AG09309 (cell line): ENCODE measurements at regions not wholly inside any gene's neighbourhood (a gene's known extent, or its start where the extent isn't known, plus 50 kb on each side); places are given as distances from the start of the nearest gene placed in this dataset.

ENCODE experiments used
- DNase-seq: peaks from one replicate; pipeline ENCODE4 v3.0.0-alpha.2; 2010; ENCODE audit warnings: low read depth
- H3K4me3 ChIP-seq: 2 replicates; pipeline ENCODE4 v1.5.1; 2011; ENCODE audit warnings: mild to moderate bottlenecking, low read depth, low read length, moderate library complexity; ENCODE audit not compliant: control insufficient read depth
- TF ChIP-seq, protein P1 (sequence below): IDR thresholded peaks from 2 replicates; pipeline ENCODE4 v1.5.1; 2011; ENCODE audit warnings: mild to moderate bottlenecking, low read depth, low read length, inconsistent platforms; ENCODE audit not compliant: insufficient read depth, control insufficient read depth; ENCODE audit errors: missing control alignments

GRCh38 chr2:17030047-17030446, 364.4 kb upstream of the CYRIA start:
- no peak for DNase-seq
- no peak overlapping the region for H3K4me3 ChIP-seq
- TF ChIP-seq, protein P1, sequence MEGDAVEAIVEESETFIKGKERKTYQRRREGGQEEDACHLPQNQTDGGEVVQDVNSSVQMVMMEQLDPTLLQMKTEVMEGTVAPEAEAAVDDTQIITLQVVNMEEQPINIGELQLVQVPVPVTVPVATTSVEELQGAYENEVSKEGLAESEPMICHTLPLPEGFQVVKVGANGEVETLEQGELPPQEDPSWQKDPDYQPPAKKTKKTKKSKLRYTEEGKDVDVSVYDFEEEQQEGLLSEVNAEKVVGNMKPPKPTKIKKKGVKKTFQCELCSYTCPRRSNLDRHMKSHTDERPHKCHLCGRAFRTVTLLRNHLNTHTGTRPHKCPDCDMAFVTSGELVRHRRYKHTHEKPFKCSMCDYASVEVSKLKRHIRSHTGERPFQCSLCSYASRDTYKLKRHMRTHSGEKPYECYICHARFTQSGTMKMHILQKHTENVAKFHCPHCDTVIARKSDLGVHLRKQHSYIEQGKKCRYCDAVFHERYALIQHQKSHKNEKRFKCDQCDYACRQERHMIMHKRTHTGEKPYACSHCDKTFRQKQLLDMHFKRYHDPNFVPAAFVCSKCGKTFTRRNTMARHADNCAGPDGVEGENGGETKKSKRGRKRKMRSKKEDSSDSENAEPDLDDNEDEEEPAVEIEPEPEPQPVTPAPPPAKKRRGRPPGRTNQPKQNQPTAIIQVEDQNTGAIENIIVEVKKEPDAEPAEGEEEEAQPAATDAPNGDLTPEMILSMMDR, result no peak

DNA sequence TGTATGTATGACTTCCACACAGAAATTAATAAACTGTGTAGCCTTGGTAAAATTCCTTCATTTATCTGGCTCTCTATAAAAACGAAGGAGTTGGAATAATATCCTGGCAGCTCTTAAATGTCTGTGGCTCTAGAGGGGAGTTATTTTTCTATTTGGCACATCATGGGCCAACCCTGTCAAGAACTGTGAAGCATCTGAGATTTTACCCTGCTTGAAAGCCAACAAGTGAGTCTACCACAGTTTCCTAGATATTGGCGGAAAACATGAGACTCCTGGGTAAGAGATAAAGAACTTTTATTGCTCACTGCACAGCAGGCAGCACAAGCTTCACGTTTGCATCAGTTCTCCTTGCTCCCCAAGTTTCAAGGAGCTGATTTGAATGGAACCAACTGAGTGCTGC, 346.7 kb upstream of the CYRIA start:
- DNase-seq, result no peak
- TF ChIP-seq, protein P1, result no peak
- no peak overlapping the region for H3K4me3 ChIP-seq

DNA sequence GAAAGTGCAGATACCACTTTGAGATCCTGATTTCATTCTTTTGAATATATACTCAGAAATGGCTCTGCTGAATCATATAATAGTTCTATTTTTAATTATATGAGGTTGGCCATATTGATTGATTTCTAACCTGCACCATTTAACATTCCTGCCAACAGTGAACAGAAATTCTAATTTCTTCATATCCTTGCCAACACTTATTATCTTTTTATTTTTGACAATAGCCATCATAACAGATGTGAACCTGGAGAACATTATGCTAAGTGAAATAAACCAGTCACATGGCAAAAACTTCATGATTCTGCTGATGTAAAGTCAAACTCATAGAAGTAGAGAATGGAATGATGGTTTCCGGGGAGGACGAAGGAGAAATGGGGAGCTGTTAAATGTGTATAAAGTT, 344.5 kb upstream of the CYRIA start:
- no peak overlapping the region for H3K4me3 ChIP-seq
- TF ChIP-seq, protein P1, result no peak
- DNase-seq, result no peak

- no peak for DNase-seq
- TF ChIP-seq, protein P1, result no peak
- no peak overlapping the region for H3K4me3 ChIP-seq
These were observed 334.5 kb upstream of the CYRIA start for GRCh38 chr2:17000184-17000482.

DNA sequence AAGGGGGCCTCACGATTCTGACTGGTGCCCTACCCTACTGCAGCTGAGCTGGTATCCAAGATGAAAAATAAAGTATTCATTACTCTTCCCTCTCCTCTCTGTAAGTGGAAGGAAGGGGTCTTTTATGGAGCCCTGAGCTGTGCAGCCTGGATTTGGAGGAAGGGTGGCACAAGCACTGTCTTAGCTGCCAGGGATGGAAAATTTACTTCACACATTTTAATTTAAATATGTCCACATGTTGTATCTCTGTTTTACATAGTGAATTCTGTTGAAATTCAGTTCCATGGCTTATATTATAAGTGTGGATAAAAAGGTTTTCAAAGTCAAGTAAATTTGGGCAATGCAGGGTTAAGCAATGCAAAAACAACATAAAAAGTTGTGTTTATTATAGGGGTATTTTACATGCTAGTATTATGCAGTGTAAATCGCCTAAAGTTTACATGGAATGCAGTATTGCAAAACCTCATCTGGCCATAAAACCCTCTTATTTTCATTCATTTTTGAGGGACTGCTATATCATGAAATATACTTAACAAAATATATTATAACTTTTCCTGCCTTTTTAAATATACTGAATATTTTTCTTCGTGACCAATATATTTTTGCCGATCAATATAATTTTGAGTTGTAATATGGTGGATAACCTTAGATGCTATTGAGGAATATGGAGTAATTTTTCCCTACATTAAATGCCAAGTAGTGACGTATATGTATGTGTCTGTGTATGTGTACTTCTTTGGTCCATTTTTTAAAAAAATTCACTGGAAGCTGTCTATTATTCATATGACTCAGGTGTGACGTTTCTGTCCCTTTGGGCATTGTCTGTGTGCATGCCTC, 333.9 kb upstream of the CYRIA start:
- TF ChIP-seq, protein P1, result no peak
- DNase-seq, result no peak

DNA sequence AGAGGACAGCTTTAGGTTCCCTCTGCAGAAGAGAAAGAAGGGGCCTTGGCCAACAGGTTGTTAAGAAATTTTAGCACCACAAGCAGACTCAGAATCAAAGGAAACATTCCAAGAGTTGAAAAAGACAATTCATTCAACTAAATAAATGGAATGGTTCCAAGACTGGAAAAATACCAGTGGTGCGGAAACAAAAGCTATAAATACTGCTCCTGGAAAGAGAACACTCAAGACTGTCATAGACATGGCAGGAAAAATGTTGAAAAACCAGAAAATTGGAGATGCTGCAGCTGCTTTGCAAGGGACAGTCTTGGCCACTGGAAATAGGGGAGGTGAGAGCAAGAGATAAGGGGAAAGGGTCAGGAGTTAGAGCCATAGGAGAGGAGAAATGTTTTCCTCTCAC, 312.7 kb upstream of the CYRIA start:
- DNase-seq, result no peak
- no peak overlapping the region for H3K4me3 ChIP-seq
- TF ChIP-seq, protein P1, result no peak

More for the DNA sequence above, 333.9 kb upstream of the CYRIA start:
- H3K4me3 ChIP-seq, result no peak overlapping the region
